Activated CD4-positive, alpha-beta T cell treated with anti-CD3 and anti-CD28 coated beads, Interleukin-2, amount 10 ng/mL, durations not matched to agents 24 days and 14 days (primary cell): ENCODE measurements at regions not wholly inside any gene's neighbourhood (a gene's known extent, or its start where the extent isn't known, plus 50 kb on each side); places are given as distances from the start of the nearest gene placed in this dataset.

ENCODE experiments used
- DNase-seq: peaks from one replicate; pipeline ENCODE4 v3.0.0; 2022
- H3K27ac Mint-ChIP-seq: one replicate; pipeline ENCODE4 v1.8.0; 2022; ENCODE audit warnings: mild to moderate bottlenecking, mixed read lengths
- H3K27me3 Mint-ChIP-seq: one replicate; pipeline ENCODE4 v1.8.0; 2022; ENCODE audit warnings: mixed read lengths
- H3K36me3 Mint-ChIP-seq: one replicate; pipeline ENCODE4 v1.8.0; 2022; ENCODE audit warnings: low read depth, mild to moderate bottlenecking, mixed read lengths
- H3K4me1 Mint-ChIP-seq: one replicate; pipeline ENCODE4 v1.8.0; 2021; ENCODE audit warnings: mixed read lengths
- H3K4me3 Mint-ChIP-seq: one replicate; pipeline ENCODE4 v1.8.0; 2022; ENCODE audit warnings: mild to moderate bottlenecking, moderate library complexity, mixed read lengths
- H3K9me3 Mint-ChIP-seq: one replicate; pipeline ENCODE4 v1.8.0; 2021; ENCODE audit warnings: mixed read lengths
- intact Hi-C: fragments of 100-400 bp; cut with micrococcal nuclease; formaldehyde crosslinking; loops from one replicate; pipeline ENCODE4 v1.15.1; 2023

DNA sequence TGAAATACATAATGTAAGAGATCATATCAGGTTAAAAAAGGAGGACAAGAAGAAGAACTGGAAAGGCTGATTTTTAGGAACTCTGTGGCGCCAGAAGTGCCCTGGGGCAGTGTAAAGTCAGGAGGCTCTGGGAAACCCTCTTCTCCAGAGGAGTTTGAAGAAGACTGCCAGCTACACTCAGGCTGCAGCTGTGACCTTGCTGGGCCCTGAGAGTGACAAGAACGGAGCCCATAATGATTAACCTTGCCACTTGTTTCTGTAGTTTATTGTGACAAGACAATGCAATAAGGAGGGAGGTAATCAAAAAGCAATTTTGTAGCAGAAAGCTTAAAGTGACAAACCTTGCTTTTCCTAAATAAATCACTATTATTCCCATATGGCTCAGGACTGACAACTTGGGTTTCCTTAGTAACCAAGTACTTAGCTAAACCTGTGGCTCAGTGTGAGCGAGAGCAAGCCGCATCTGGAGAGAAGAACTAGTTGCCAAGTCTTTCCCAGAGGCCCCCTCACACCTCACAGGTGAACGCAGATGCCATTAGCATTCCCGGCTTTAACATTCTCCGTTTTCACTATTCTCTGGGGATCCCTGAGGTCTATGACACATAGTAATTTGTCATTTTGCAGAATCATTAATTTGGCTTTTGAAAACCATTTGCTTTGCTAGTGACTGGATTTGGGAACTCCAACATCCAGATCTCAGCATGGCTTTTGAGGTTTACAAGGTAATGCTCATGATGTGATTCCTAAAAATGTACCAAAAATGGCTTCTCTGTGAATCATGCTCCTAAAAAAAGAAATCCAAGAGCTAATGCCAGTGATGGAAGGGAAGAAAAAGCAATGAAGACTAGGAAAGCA lies 115.9 kb downstream of the OMA1 start:
- H3K4me3 Mint-ChIP-seq: no peak overlapping the region
- H3K36me3 Mint-ChIP-seq: no peaks in the 10 kb centered on the region
- no peaks in the 10 kb centered on the region for H3K27me3 Mint-ChIP-seq
- H3K27ac Mint-ChIP-seq: no peak overlapping the region
- intact Hi-C loops: no loop called here
- no peak for DNase-seq
- H3K4me1 Mint-ChIP-seq: no peaks in the 10 kb centered on the region
- H3K9me3 Mint-ChIP-seq: no peaks in the 10 kb centered on the region

DNA sequence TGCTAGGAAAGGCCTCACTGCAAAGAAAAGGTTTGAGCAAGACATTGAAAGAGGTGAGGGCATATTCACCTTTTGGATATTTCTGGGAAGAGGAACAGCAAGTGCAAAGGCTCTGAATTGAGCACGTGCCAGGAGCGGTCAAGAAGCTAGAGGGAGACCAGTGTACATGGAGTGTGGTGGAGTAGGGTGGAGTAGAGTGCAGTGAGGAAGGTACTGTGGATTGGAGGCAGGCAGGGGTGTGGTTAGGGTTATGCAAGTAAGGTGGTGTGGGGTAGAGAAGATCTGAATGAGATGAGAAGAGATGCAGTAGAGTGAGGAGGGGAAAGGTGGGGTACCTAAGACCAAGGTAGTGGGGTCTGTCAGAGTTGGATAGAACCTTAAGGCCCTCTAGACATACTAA lies 119.6 kb downstream of the OMA1 start:
- Mint-ChIP-seq H3K4me1 (no peaks in the 10 kb centered on the region), H3K27me3 (no peaks in the 10 kb centered on the region), H3K27ac (no peak overlapping the region), H3K9me3 (no peaks in the 10 kb centered on the region), H3K4me3 (no peak overlapping the region), H3K36me3 (no peaks in the 10 kb centered on the region)
- intact Hi-C loops: no loop called here
- no peak for DNase-seq

DNA sequence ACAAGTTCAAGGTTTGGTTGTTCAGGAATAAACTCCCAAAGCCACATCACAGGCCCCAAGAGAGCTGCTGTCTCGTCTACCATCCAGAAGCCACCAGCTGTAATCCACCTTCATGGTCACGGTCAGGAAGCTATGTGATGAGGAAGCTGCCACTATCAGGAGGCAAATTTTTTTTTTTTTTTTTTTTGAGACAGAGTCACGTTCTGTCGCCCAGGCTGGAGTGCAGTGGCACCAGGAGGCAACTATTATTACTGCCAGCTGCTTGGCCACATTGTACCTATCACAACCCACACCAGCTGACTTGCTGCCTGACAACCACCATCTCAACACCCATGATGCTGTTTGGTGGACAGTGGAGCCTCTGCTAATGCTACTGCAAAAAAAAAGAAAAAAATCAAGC lies 124.1 kb downstream of the OMA1 start:
- no peak for DNase-seq

DNA sequence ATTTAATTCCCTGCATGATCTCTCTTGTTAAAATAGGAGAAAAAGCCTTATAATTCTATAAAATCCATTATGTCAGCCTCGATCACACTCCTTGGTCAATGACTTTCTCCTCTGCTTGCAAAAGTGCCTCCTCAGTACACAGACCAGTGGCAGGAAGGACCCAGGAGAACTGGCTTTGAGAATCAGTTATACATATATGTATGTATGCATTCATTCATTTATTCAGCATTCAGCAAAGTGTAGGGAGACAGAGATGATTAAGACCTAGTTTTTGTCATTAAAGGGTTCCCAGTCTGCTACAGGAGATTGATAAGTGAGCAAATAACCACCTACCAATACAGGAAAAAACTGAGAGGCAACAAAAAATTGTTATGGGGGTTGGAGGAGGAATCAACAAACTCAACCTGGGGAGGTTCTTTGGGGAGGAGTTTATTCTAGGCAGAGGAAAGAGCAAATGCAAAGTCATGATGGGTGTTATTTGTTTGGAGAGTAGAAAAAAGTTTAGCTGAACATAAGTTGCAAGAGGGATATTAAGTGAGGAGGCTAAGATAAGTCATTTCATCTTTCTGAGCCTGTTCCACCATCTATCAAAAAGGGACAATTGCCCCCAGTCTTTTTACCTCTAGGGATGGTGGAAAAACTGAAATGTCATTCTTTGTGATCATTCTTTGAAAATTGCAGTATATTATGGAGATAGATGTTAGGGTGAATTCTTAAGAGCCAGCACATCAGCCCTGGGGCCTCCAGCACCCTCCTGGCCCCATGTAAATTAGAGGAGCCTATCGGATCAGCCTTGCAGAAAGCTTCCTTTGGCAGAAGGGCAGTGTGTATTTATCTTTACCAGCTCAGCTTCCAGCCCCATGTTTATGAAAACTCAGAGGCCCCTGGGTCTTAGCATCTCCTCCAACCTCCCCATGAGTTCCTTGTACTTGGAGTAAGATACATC lies 128.0 kb downstream of the OMA1 start:
- H3K27me3 Mint-ChIP-seq: peaks cover 2% of the 10 kb centered on the region
- H3K4me3 Mint-ChIP-seq: no peak overlapping the region
- H3K27ac Mint-ChIP-seq: no peak overlapping the region
- H3K9me3 Mint-ChIP-seq: no peaks in the 10 kb centered on the region
- DNase-seq: no peak
- no peaks in the 10 kb centered on the region for H3K4me1 Mint-ChIP-seq
- intact Hi-C loops: no loop called here
- H3K36me3 Mint-ChIP-seq: no peaks in the 10 kb centered on the region

More for the DNA sequence above, 124.1 kb downstream of the OMA1 start:
- Mint-ChIP-seq H3K9me3 (no peaks in the 10 kb centered on the region), H3K27me3 (peaks cover 2% of the 10 kb centered on the region), H3K4me1 (no peaks in the 10 kb centered on the region), H3K36me3 (no peaks in the 10 kb centered on the region), H3K4me3 (no peak overlapping the region), H3K27ac (no peak overlapping the region)
- intact Hi-C loops: no loop called here

DNA sequence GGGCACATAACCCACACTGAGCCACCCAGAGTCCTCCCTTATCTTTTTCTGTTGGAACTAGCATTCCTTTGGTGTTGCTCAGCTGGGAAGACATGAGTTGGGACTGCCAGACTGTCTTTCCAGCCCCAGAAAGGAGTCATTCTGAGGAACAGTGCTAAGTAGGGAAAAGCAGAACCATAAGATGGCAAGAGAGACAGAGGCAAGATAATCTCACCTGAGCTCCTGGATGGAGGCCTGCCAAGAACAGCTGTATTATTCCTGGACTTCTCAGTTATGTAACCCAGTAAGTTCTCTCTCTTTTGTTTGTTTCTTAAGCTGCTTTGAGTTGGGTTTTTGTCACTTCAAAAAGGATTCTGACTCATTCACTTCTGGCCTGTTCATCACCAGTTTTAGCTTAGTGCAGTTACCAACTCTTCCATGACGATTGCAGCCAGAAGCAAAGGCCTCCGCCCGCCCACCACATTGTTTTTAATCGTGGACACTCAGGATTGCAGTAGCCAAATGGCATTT lies 134.4 kb downstream of the OMA1 start:
- intact Hi-C loops: no loop called here
- H3K9me3 Mint-ChIP-seq: no peaks in the 10 kb centered on the region
- H3K27ac Mint-ChIP-seq: no peak overlapping the region
- no peaks in the 10 kb centered on the region for H3K4me1 Mint-ChIP-seq
- H3K27me3 Mint-ChIP-seq: peaks cover 2% of the 10 kb centered on the region
- no peak overlapping the region for H3K4me3 Mint-ChIP-seq
- H3K36me3 Mint-ChIP-seq: no peaks in the 10 kb centered on the region
- no peak for DNase-seq

DNA sequence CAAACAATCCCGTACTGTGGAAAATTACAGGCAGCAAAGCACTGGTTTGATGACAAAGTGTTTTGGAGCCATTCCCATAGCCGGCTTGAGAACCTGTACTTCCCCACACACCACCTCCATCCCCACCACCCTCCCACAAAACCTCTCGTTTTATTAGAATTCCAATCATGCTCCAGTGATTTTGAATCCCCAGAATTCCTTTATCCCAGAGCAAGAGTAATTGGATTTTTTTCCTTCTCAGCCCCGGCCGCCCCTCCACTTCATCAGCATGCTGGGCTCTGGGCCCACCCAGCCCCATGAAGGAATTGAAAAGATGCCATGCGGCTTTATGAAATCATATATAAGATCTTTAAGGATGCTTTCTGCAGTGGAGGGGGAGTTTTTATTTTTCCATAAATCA lies 136.6 kb downstream of the OMA1 start:
- Mint-ChIP-seq H3K9me3 (no peaks in the 10 kb centered on the region), H3K27me3 (peaks cover 2% of the 10 kb centered on the region), H3K36me3 (no peaks in the 10 kb centered on the region), H3K27ac (no peak overlapping the region), H3K4me3 (no peak overlapping the region), H3K4me1 (no peaks in the 10 kb centered on the region)
- intact Hi-C loops: no loop called here
- no peak for DNase-seq

DNA sequence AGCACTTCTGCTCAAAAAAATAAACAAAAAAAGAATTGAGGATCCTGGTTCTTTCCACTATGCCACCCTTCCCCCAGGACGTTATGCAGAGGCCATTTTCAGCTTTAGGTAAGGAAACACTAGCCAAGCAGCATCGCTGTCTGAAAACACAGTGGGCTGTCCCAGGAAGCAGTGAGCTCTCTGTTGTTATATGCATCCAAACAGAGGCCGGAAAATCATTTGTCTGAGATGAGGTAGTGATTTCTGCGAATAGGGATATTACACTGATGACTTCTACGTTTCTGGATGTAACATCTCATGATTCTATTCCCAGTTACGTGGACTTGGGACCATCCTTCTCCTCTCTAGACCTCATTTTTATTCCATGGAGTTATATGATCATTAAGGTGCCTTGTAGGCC lies 137.2 kb downstream of the OMA1 start:
- Mint-ChIP-seq H3K27ac (no peak overlapping the region), H3K9me3 (no peaks in the 10 kb centered on the region), H3K4me3 (no peak overlapping the region), H3K4me1 (no peaks in the 10 kb centered on the region), H3K27me3 (peaks cover 2% of the 10 kb centered on the region), H3K36me3 (no peaks in the 10 kb centered on the region)
- intact Hi-C loops: no loop called here
- DNase-seq: no peak

DNA sequence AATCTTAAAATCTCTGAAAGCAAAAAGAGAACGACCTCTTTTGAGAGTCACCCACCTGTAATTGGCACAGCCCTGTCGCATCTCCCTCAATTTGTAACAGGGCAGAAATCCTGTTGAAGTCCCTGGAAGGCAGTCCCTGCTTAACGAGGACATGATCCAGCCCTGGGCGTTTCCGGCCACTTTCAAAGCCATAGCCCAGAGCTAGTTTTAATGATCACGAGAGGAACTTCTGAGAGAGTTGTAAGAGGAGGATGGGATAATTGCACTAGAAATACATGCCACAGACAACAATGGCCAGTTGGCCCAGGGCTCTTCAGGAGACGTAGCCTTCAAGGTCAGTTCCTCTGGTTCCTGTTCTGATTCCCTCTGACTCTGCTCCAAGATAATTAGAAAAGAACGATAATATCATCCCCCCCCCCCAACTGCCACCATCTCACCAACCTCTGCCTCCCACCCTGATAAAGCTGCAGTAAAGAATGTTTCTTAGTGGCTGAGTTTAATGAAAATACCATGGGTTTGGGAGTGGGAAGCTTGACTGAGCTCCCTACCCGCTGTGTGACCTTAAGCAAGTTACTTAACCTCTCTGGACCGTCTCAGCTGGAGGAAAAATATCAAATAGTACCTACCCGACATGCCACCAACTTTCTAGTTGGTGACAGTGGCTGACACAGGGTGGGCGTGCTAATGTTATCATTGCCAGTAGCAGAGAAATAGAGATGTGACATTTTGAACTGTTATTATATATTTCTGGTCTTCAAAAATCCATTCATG lies 140.0 kb downstream of the OMA1 start:
- Mint-ChIP-seq H3K27me3 (peaks cover 2% of the 10 kb centered on the region), H3K4me1 (no peaks in the 10 kb centered on the region), H3K4me3 (no peak overlapping the region), H3K27ac (no peak overlapping the region), H3K36me3 (no peaks in the 10 kb centered on the region), H3K9me3 (no peaks in the 10 kb centered on the region)
- intact Hi-C loops: no loop called here
- no peak for DNase-seq

DNA sequence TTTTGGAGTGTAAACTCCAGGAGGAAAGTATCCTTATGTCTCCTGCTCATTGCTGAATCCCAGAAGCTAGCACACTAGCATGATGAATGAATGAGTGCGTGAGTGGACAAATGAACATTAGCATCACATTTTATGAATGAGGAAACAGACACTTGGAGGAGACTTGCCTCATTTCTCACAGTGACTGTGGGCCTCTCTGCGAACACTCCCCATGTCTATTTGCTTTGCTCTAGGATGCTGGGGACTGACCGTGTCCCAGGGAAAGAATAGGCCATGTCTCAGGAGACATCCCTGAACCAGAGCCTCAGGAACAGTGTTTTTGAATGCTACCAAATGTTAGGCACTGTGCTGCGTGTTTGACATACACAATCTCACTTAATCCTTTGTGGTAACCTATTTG lies 140.9 kb downstream of the OMA1 start:
- no peaks in the 10 kb centered on the region for H3K9me3 Mint-ChIP-seq

DNA sequence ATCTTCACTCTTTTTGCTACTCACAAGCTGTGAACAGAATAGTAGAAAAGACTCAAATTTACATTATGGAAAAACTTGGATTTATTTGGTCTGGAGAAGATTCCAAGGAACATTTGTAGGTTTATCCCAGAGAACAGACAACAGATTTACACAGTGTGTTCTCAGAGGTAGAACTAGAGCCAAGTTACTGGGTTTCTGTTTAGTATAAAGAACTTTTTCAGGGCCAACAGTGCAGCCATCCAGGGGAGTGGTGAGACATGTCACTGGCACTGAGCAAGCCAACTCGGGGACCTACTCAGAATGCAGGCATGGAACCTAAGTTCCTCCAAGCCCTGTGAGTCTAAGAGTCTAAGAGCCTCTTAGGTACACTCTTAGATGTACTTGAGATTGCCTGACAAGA lies 142.6 kb downstream of the OMA1 start:
- peaks cover 2% of the 10 kb centered on the region for H3K27me3 Mint-ChIP-seq
- H3K36me3 Mint-ChIP-seq: no peaks in the 10 kb centered on the region
- no peaks in the 10 kb centered on the region for H3K4me1 Mint-ChIP-seq
- intact Hi-C loops: no loop called here
- H3K27ac Mint-ChIP-seq: no peak overlapping the region
- H3K9me3 Mint-ChIP-seq: no peaks in the 10 kb centered on the region
- H3K4me3 Mint-ChIP-seq: no peak overlapping the region
- DNase-seq: no peak

More for the DNA sequence above, 140.9 kb downstream of the OMA1 start:
- peaks cover 2% of the 10 kb centered on the region for H3K27me3 Mint-ChIP-seq
- H3K4me1 Mint-ChIP-seq: no peaks in the 10 kb centered on the region
- H3K36me3 Mint-ChIP-seq: no peaks in the 10 kb centered on the region
- DNase-seq: no peak
- H3K27ac Mint-ChIP-seq: no peak overlapping the region
- H3K4me3 Mint-ChIP-seq: no peak overlapping the region
- intact Hi-C loops: no loop called here

DNA sequence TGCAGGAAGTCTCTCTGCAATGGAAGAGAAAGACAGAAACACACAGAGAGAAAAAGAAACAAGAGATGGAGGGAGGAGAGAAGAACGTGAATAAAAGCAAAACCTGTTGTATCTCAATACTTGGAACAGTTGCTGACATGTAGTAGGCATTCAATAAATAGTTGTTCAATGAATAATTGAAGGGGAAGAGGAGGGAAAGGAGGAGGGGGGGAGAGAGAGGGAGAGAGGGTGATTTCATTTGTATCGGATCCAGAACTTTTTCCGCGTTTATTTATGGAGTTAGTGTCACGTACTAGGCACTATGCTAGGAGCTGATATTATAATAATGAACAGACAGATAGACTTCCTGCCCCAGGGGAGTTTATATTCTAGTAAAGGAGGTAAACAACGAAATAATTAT lies 144.1 kb downstream of the OMA1 start:
- intact Hi-C loops: no loop called here
- Mint-ChIP-seq H3K27me3 (no peaks in the 10 kb centered on the region), H3K27ac (no peak overlapping the region), H3K9me3 (no peaks in the 10 kb centered on the region), H3K4me1 (no peaks in the 10 kb centered on the region), H3K36me3 (no peaks in the 10 kb centered on the region), H3K4me3 (no peak overlapping the region)
- DNase-seq: no peak

DNA sequence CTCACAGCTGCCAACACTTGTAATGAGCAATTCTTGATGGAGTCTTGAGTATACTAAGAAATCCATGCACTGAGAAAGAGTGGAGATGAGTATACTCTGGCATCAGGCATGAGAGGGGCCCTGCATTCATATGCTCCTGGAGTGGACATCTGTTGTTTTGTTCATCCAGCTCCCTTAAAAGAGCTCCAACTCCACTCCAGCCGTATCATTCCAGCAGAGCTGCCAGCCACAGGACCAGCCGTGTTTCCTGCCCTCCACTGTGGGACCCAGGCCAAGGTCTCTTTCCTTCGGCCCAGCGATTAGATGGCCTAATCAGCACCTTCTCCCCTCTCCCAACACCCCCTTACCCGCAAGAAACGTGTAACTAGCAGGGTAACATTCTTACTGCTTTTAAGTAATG lies 144.5 kb downstream of the OMA1 start:
- H3K9me3 Mint-ChIP-seq: no peaks in the 10 kb centered on the region
- no peaks in the 10 kb centered on the region for H3K36me3 Mint-ChIP-seq
- H3K27ac Mint-ChIP-seq: no peak overlapping the region
- intact Hi-C loops: no loop called here
- H3K4me1 Mint-ChIP-seq: no peaks in the 10 kb centered on the region
- no peak for DNase-seq
- H3K4me3 Mint-ChIP-seq: no peak overlapping the region
- no peaks in the 10 kb centered on the region for H3K27me3 Mint-ChIP-seq

DNA sequence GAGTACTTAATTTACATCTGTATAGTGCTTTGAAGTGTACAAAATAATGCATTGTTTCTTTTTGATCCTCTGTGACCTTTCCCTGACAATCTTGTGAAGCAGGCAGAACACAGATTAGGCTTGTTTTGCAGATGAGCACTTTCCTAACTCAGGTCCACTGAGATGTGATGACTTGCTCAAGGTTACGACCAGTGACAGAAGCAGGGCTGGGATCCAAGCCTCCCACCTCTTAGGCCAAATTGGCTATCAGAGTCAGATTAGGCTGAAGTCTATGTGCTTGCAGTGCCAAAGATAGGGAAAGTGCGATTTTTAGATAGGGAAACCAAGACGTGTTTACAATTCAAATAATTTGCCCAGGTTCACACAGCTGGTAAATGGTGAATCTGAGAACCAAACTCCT lies 147.3 kb downstream of the OMA1 start:
- Mint-ChIP-seq H3K27ac (no peak overlapping the region), H3K36me3 (no peaks in the 10 kb centered on the region), H3K4me1 (no peaks in the 10 kb centered on the region), H3K27me3 (no peaks in the 10 kb centered on the region), H3K4me3 (no peak overlapping the region), H3K9me3 (no peaks in the 10 kb centered on the region)
- intact Hi-C loops: no loop called here
- no peak for DNase-seq
